ENCODE measurements at regions not wholly inside any gene's neighbourhood (a gene's known extent, or its start where the extent isn't known, plus 50 kb on each side); places are given as distances from the start of the nearest gene placed in this dataset.

DNA sequence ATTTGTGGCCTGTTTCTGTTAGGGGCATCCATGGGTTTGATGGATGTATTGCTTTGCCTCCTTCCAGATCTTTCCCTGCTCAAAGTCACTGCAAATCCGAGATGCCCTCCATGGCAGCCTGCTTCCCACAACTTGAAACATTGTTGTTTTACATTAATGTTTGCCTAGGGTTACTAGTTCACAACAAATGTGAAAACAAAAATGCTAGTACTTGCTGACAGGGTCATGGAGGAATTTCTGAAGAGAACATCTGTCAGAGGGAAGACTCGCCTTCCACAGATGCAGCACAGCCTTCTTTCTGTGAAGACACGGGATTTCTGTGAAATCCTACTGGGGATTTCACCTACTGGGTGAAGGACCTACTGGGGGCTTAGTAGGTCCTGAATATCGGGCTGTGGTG lies 260.0 kb upstream of the FN1 start:
- Mint-ChIP-seq H3K9me3 (peaks cover 0 to 4% of the 10 kb centered on the region in 2 donors), H3K36me3 (ENCODE audit: insufficient read depth in 2 of 2) (peaks cover 2% of the 10 kb centered on the region in 2 donors), H3K27ac (no peak overlapping the region), H3K4me3 (no peak overlapping the region), H3K27me3 (ENCODE audit: low read depth) (no peaks in the 10 kb centered on the region), H3K4me1 (ENCODE audit: low read depth) (no peaks in the 10 kb centered on the region)
- ATAC-seq (replicated peaks in 1 of 2) (no peak), DNase-seq (no peak)

DNA sequence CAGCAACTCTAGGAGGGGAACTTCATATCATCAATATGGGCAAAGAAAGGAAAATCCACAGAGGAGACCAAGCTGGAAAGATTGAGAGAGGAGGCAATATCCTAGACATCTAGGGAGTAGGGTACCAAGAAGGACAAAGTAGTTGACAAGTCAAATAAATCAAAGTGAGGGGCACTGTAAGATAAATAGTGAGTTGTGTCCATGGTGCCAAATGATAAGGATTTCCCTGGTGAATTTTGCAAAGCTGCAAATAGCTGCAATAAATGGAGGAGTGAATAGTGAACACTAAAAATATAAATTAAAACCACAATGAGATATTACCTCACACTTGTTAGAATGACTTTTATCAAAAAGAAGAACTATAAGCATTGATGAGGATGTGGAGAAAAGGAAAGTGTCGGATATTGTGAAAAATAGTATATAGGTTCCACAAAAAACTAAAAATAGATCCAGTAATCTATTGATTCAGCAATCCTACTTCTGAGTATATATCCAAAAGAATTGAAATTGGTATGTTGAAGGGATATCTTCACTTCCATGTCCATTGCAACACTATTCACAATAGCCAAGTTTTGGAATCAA lies 258.2 kb upstream of the FN1 start:
- Mint-ChIP-seq H3K4me1 (ENCODE audit: low read depth) (no peaks in the 10 kb centered on the region), H3K27ac (no peak overlapping the region), H3K27me3 (ENCODE audit: low read depth) (no peaks in the 10 kb centered on the region), H3K9me3 (peaks cover 0 to 3% of the 10 kb centered on the region in 2 donors), H3K36me3 (ENCODE audit: insufficient read depth in 2 of 2) (peaks cover 0 to 2% of the 10 kb centered on the region in 2 donors), H3K4me3 (no peak overlapping the region)
- ATAC-seq (replicated peaks in 1 of 2): no peak
- DNase-seq: no peak

DNA sequence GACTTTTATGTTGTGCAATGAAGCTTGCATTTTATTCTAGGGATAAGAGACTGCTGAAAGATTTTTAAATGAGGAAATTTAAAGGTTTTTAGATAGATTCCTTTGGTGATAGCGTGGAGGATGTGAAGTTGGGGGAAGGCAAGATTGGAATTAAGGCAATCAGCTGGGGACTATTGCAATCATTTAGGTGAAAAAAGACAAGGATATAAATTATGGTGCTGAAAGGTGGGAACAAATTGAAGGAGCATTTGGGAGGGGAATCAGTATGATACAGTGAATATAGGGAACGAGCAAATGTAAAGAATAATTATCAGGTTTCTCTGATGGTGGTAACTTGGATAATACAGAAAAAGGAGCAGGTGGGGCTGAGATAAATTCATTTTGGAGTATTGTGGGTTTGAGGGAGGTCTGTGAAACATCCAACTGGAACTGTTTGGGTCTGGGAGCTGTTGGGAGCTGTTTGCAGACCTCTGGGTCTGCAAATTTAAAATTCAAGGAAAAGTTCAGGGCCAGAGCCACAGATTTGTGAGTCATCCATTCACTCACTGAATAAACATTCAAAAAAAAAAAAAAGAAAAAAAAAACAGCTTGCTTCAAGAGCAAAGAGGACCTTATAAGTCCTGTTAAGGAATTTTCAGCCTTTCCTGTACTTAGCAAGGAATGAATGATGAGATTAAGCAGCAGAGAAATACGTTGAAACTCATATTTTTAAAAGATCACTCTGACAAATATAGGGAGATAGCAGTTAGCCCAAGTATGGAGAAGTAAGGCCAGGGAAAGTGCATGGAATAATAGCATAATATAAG lies 257.5 kb upstream of the FN1 start:
- H3K4me1 Mint-ChIP-seq (ENCODE audit: low read depth): no peaks in the 10 kb centered on the region
- no peak for ATAC-seq (replicated peaks in 1 of 2)
- peaks cover 0 to 2% of the 10 kb centered on the region in 2 donors for H3K36me3 Mint-ChIP-seq (ENCODE audit: insufficient read depth in 2 of 2)
- no peak overlapping the region for H3K4me3 Mint-ChIP-seq
- no peak for DNase-seq
- H3K27ac Mint-ChIP-seq: peak overlapping the region; percentile 21
- H3K27me3 Mint-ChIP-seq (ENCODE audit: low read depth): no peaks in the 10 kb centered on the region
- H3K9me3 Mint-ChIP-seq: peaks cover 0 to 3% of the 10 kb centered on the region in 2 donors

DNA sequence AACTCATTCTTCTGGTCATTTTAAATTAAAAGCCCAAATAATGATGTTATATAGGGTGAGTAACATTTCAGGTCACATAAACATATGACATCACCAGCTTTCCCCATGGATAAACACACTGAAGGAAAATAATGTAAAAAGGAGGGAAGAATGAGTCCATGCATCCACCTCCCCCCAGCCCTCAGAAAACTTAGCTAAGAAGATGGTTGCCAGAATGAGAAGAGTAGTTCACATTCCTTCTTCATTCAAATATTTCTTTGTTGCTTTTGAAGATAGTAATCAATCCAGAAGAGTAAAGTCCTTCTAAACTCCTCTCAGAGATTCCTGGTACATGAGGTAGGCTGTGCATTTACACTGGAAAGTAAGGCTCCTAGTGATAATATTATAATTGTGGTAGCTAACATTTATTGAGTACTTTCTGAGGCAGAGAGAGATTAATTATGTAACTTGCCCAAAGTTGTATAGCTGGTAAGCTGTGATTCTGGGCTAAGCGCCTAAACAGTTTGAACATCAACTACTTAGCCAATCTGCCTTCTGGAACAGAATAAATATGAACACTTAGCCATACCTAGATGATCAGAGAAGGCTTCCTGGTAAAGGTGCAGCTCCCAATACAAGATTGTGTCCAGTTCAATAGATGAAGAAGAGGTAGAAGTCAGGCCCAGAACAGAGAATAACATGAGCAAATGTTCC lies 256.7 kb upstream of the FN1 start:
- no peaks in the 10 kb centered on the region for H3K4me1 Mint-ChIP-seq (ENCODE audit: low read depth)
- ATAC-seq (replicated peaks in 1 of 2): no peak
- no peaks in the 10 kb centered on the region for H3K36me3 Mint-ChIP-seq (ENCODE audit: insufficient read depth in 2 of 2)
- H3K27ac Mint-ChIP-seq: no peak overlapping the region
- no peak overlapping the region for H3K4me3 Mint-ChIP-seq
- DNase-seq: no peak
- no peaks in the 10 kb centered on the region for H3K9me3 Mint-ChIP-seq
- no peaks in the 10 kb centered on the region for H3K27me3 Mint-ChIP-seq (ENCODE audit: low read depth)

DNA sequence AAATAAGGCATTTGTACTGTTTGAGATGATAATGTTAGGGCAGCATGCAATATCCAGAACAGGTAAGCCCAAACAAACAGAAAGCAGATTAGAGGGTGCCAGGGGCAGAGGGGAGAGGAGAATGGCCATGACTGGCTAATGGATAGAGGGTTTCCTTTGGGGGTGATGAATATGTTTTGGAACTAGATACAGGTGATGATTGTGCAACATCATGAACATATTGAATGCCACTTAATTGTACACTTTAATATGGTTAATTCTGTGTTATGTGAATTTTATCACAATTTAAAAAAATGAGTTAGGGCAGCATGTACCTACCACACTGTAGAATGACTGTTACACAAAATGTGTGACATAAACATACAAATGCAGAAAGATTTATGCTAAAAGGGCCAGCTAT lies 255.5 kb upstream of the FN1 start:
- Mint-ChIP-seq H3K36me3 (ENCODE audit: insufficient read depth in 2 of 2) (no peaks in the 10 kb centered on the region), H3K27ac (no peak overlapping the region), H3K9me3 (no peaks in the 10 kb centered on the region), H3K27me3 (ENCODE audit: low read depth) (no peaks in the 10 kb centered on the region), H3K4me3 (no peak overlapping the region), H3K4me1 (ENCODE audit: low read depth) (no peaks in the 10 kb centered on the region)
- no peak for ATAC-seq (replicated peaks in 1 of 2)
- no peak for DNase-seq

DNA sequence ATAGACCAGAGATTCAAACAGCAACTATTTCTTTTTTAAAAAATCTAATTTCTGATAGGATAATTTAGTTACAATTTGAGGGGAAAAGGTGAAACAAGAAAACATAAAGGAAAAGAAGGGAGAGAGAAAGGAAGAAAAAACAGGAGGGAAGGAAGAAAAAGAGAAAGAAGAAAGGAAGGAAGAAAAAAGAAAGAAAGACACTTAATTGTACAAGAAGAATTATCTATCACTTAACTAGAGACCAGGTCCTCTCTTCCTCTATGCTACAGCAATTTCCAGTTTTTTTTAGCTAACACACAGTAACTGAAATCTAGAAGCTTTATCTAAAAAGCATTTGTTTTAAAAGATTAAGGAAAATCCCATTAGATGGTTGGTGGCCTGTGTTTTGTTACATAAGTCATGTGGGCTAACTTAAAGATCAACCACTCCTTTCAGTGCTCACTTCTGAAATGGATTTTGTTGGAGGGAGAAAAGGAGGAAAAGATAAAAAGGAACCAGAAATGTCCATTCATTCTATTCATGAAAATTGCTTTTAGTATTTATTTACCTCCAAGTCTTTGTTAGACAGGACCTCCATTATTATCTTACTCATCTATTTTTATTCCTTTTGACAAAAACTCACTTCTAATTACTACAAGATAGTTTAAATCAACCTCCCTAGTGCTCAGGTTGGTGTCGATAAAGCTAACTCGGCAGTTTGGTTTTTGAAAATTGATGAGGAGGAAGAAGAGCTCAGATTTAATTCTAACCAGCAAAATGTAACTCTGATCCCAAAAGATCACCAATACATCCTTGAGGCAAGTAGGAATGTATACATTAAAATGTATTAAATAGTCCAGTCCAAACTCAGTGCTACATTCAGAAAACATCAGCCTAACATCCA lies 251.5 kb upstream of the FN1 start:
- DNase-seq (no peak), ATAC-seq (replicated peaks in 1 of 2) (no peak)
- peaks cover 3% of the 10 kb centered on the region in 2 donors for H3K9me3 Mint-ChIP-seq
- no peak overlapping the region for H3K4me3 Mint-ChIP-seq
- H3K36me3 Mint-ChIP-seq (ENCODE audit: insufficient read depth in 2 of 2): peaks cover 0 to 7% of the 10 kb centered on the region in 2 donors
- no peaks in the 10 kb centered on the region for H3K27me3 Mint-ChIP-seq (ENCODE audit: low read depth)
- H3K27ac Mint-ChIP-seq: no peak overlapping the region
- peaks cover 13% of the 10 kb centered on the region for H3K4me1 Mint-ChIP-seq (ENCODE audit: low read depth)

DNA sequence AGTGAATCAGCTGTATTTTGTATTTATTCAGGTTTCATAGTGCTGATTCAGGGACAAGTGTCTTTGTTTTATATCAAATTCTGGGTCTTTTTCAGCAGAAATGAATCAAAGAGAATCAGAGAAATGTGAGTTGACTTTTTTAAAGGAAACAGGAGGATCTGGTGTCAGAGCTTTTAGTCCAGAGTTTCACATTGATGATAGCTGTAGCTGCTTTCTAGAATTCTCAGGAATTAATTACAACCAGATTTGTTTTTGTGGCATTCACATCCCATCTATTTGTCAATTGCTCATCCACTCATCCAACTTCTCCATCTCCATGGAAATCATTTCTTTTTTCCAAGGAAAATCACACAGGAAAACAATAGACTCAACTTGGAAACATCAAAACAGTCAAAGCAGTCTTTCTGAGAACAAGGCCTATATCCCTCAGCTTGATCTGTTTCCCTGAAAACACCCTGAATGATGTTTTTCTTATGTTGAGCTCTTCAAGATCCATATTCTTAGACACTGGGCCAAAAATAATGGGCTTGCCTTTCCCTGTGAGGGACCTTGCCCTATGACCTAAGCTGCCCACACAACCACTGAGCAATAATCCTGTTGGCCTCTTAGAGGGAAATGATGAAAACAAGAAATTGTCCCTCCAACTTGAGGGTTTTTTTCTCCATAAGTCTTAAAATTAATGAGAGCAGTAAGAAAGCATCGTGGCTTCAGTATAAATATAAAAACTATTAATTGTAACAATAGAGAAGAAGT lies 249.5 kb upstream of the FN1 start:
- Mint-ChIP-seq H3K27ac (no peak overlapping the region), H3K4me3 (no peak overlapping the region), H3K4me1 (ENCODE audit: low read depth) (peaks cover 33% of the 10 kb centered on the region), H3K36me3 (ENCODE audit: insufficient read depth in 2 of 2) (peaks cover 0 to 7% of the 10 kb centered on the region in 2 donors), H3K9me3 (peaks cover 3% of the 10 kb centered on the region in 2 donors), H3K27me3 (ENCODE audit: low read depth) (no peaks in the 10 kb centered on the region)
- ATAC-seq (replicated peaks in 1 of 2) (no peak), DNase-seq (no peak)

DNA sequence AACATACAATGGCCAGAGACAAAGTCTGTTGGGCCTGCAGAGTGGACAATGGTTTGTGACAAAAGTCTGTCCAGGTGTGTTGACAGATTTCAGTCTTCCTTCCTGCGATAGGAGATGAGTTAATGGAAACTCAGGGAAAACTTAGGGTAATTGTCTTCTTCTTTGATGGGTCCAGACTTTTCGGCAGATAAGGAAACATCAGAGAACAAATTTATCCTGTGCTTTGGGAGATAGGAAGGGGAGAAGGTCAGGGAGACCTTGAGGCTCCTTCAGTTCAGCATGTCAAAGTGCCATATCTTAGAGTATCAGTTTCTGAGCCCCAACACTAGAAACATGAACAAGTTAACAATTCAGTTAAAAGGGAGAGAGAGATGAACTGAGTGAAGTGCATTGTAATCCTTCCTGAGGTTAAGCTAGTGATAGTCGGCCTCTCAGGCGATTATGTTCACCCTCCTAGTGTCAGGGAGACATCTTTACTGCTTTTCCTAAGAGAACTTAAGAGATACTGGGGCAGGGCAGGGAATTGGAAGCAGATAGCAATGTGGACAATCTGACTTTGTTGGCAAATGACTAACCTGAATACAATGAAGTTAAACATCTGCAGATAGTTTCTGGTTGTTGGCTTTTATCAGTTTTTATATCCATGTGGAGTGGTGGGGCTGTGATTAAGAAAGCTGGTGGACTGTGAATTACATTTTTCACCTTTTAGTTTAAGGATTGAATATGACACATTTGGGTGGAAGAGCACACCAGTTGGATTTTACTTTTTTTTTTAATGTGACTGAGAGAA lies 248.8 kb upstream of the FN1 start:
- Mint-ChIP-seq H3K4me3 (no peak overlapping the region), H3K27ac (no peak overlapping the region), H3K4me1 (ENCODE audit: low read depth) (peaks cover 36% of the 10 kb centered on the region), H3K9me3 (peaks cover 3% of the 10 kb centered on the region in 2 donors), H3K27me3 (ENCODE audit: low read depth) (no peaks in the 10 kb centered on the region), H3K36me3 (ENCODE audit: insufficient read depth in 2 of 2) (peaks cover 0 to 7% of the 10 kb centered on the region in 2 donors)
- no peak for DNase-seq
- no peak for ATAC-seq (replicated peaks in 1 of 2)

DNA sequence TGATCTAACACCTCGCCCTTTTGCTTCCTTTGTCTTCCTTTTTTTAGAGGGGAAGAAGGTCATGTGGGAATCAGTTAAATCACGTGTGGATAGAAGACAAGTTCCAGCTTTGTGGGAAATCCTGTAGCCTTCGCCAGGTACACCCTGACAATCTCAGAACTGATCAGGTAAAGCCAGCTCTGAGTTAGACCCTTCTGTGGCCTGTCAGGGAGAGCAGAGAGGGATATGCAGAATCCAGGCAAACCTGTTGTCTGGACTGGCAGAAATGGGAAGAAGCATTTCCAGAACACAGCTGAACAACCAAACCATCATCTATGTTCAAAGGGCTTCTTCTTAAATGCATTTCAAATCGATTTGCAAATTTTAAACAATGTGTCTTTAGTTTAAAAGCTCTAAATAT lies 247.4 kb upstream of the FN1 start:
- H3K4me3 Mint-ChIP-seq: no peak overlapping the region
- H3K27ac Mint-ChIP-seq: no peak overlapping the region
- peaks cover 3 to 5% of the 10 kb centered on the region in 2 donors for H3K9me3 Mint-ChIP-seq
- H3K27me3 Mint-ChIP-seq (ENCODE audit: low read depth): no peaks in the 10 kb centered on the region
- H3K4me1 Mint-ChIP-seq (ENCODE audit: low read depth): peaks cover 36% of the 10 kb centered on the region
- H3K36me3 Mint-ChIP-seq (ENCODE audit: insufficient read depth in 2 of 2): peaks cover 0 to 7% of the 10 kb centered on the region in 2 donors
- no peak for ATAC-seq (replicated peaks in 1 of 2)
- no peak for DNase-seq

DNA sequence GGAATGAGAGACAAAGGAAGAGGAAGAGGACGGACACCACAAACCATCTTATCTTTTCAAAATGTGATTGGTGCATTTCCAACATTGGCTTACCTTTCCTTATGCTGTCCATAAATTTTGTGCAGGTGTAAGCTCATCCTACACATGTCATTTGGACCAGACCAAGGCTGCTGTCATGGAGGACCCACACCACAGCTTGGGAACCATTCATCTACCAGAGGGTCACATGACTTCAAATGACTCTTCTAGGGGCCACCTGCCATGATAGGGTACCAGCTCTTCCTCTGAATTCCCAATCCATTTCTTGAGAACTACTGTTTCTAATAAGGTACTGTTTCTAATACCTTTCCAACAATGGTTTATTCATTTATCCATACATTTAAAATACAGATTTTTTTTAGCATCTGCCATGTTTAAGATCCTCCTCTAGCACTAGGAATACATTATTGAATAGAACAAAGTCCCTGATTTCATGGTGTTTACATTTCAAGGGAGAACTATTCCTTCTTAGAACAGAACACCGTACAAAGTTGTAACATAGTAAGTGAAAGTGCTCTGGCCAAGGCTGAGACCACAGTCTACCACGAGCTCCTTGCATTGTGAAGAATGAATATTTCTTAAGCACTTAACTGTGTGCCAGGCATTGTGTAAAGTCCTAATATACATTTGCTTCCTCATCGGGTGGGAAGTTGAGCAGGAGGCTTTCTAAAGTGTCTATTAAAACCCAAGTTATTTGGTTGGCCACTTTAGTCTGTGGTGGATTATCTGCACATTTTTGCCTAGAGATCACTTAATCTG lies 246.1 kb upstream of the FN1 start:
- ATAC-seq (replicated peaks in 1 of 2) (no peak), DNase-seq (no peak)
- H3K27me3 Mint-ChIP-seq (ENCODE audit: low read depth): no peaks in the 10 kb centered on the region
- peaks cover 0 to 7% of the 10 kb centered on the region in 2 donors for H3K36me3 Mint-ChIP-seq (ENCODE audit: insufficient read depth in 2 of 2)
- H3K27ac Mint-ChIP-seq: peak overlapping the region; percentile 89
- H3K4me1 Mint-ChIP-seq (ENCODE audit: low read depth): peaks cover 41% of the 10 kb centered on the region
- peaks cover 3 to 5% of the 10 kb centered on the region in 2 donors for H3K9me3 Mint-ChIP-seq
- H3K4me3 Mint-ChIP-seq: peak overlapping the region; percentile 73 to 81
